ENCODE measurements at regions not wholly inside any gene's neighbourhood (a gene's known extent, or its start where the extent isn't known, plus 50 kb on each side); places are given as distances from the start of the nearest gene placed in this dataset.

GRCh38 chr10:125392154-125392553, 231.8 kb upstream of the CTBP2 start:
- no peaks in the 10 kb centered on the region for H3K36me3 ChIP-seq (replicated peaks in 1 of 2; ENCODE audit: control insufficient read depth in 1 of 2, insufficient read depth in 2 of 2, low read length in 1 of 2)
- no peak overlapping the region for H3K27ac ChIP-seq (ENCODE audit: low read depth in 2 of 2, low read length in 1 of 2)
- no peaks in the 10 kb centered on the region for H3F3A ChIP-seq (replicated peaks; ENCODE audit: insufficient read depth)
- TF ChIP-seq TCF12 (IDR thresholded peaks at IDR 0.05) (no peak), EP300 (IDR thresholded peaks at IDR 0.05; ENCODE audit: borderline replicate concordance in 1 of 2, low read depth in 1 of 2, low read length in 1 of 2) (no peak), REST (IDR thresholded peaks at IDR 0.05; ENCODE audit: low read depth, low read length) (no peak), SIN3A (IDR thresholded peaks at IDR 0.05; ENCODE audit: borderline replicate concordance, low read depth, low read length) (no peak), SMC3 (IDR thresholded peaks at IDR 0.05; ENCODE audit: low read depth, low read length) (no peak)
- TF ChIP-seq, protein P1, sequence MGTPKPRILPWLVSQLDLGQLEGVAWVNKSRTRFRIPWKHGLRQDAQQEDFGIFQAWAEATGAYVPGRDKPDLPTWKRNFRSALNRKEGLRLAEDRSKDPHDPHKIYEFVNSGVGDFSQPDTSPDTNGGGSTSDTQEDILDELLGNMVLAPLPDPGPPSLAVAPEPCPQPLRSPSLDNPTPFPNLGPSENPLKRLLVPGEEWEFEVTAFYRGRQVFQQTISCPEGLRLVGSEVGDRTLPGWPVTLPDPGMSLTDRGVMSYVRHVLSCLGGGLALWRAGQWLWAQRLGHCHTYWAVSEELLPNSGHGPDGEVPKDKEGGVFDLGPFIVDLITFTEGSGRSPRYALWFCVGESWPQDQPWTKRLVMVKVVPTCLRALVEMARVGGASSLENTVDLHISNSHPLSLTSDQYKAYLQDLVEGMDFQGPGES (IDR thresholded peaks at IDR 0.05; ENCODE audit: low read depth, low read length) = no peak
- TF ChIP-seq, protein P2, sequence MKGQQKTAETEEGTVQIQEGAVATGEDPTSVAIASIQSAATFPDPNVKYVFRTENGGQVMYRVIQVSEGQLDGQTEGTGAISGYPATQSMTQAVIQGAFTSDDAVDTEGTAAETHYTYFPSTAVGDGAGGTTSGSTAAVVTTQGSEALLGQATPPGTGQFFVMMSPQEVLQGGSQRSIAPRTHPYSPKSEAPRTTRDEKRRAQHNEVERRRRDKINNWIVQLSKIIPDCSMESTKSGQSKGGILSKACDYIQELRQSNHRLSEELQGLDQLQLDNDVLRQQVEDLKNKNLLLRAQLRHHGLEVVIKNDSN (IDR thresholded peaks at IDR 0.05; ENCODE audit: borderline replicate concordance, low read depth) = no peak
- TF ChIP-seq, protein P3, sequence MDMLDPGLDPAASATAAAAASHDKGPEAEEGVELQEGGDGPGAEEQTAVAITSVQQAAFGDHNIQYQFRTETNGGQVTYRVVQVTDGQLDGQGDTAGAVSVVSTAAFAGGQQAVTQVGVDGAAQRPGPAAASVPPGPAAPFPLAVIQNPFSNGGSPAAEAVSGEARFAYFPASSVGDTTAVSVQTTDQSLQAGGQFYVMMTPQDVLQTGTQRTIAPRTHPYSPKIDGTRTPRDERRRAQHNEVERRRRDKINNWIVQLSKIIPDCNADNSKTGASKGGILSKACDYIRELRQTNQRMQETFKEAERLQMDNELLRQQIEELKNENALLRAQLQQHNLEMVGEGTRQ (IDR thresholded peaks at IDR 0.05; ENCODE audit: borderline replicate concordance, low read depth, low read length) = no peak
- TF ChIP-seq, protein P4, sequence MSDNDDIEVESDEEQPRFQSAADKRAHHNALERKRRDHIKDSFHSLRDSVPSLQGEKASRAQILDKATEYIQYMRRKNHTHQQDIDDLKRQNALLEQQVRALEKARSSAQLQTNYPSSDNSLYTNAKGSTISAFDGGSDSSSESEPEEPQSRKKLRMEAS (IDR thresholded peaks at IDR 0.05; ENCODE audit: low read depth) = no peak
- H3K4me3 ChIP-seq (ENCODE audit: low read depth in 2 of 2, low read length in 1 of 2) = no peak overlapping the region
- H3K9me3 ChIP-seq = no peaks in the 10 kb centered on the region
- H3K79me2 ChIP-seq (ENCODE audit: insufficient read depth) = no peaks in the 10 kb centered on the region
- 39% methylated on average over 3 of the region's 3 CpGs for WGBS (ENCODE audit: low lambda C conversion rate)
- no peak overlapping the region for H3K9ac ChIP-seq
- no peaks in the 10 kb centered on the region for H3K4me1 ChIP-seq (ENCODE audit: control insufficient read depth in 1 of 2, insufficient read depth in 2 of 2, low read depth in 1 of 2, low read length in 1 of 2)
- H4K20me1 ChIP-seq (ENCODE audit: insufficient read depth) = no peaks in the 10 kb centered on the region
- CTCF ChIA-PET = interaction anchor here (1.0 kb wide), 1 partner anchor 26 kb away, joined by 3 read pairs; no protein-coding TSS in a partner anchor
- POLR2A ChIA-PET = no interaction called here
- no peak overlapping the region for H2AFZ ChIP-seq (ENCODE audit: low read depth)
- no peak overlapping the region for H3K4me2 ChIP-seq
- no peaks in the 10 kb centered on the region for H3K9me2 ChIP-seq
- no peaks in the 10 kb centered on the region for H3K27me3 ChIP-seq (ENCODE audit: insufficient read depth)
- no peak for DNase-seq

GRCh38 chr10:125389648-125390047, 229.3 kb upstream of the CTBP2 start:
- Histone ChIP-seq H3K4me3 (ENCODE audit: low read depth in 2 of 2, low read length in 1 of 2) (no peak overlapping the region), H2AFZ (ENCODE audit: low read depth) (no peak overlapping the region), H3K36me3 (replicated peaks in 1 of 2; ENCODE audit: control insufficient read depth in 1 of 2, insufficient read depth in 2 of 2, low read length in 1 of 2) (no peaks in the 10 kb centered on the region), H3K4me2 (no peak overlapping the region), H3K27ac (ENCODE audit: low read depth in 2 of 2, low read length in 1 of 2) (no peak overlapping the region), H3K9me2 (no peaks in the 10 kb centered on the region), H3K9ac (no peak overlapping the region), H4K20me1 (ENCODE audit: insufficient read depth) (no peaks in the 10 kb centered on the region), H3K4me1 (ENCODE audit: control insufficient read depth in 1 of 2, insufficient read depth in 2 of 2, low read depth in 1 of 2, low read length in 1 of 2) (no peaks in the 10 kb centered on the region), H3K79me2 (ENCODE audit: insufficient read depth) (no peaks in the 10 kb centered on the region), H3K27me3 (ENCODE audit: insufficient read depth) (no peaks in the 10 kb centered on the region), H3K9me3 (no peaks in the 10 kb centered on the region), H3F3A (replicated peaks; ENCODE audit: insufficient read depth) (no peaks in the 10 kb centered on the region)
- CTCF ChIA-PET = no interaction called here
- 13% methylated on average over 1 of the region's 1 CpG for WGBS (ENCODE audit: low lambda C conversion rate)
- POLR2A ChIA-PET = no interaction called here
- DNase-seq = no peak
- no peak for TF ChIP-seq YY1 (IDR thresholded peaks at IDR 0.05; ENCODE audit: low read depth)
- no peak for TF ChIP-seq GABPA (IDR thresholded peaks at IDR 0.05; ENCODE audit: low read depth)
- no peak for TF ChIP-seq RFX5 (IDR thresholded peaks at IDR 0.05; ENCODE audit: low read length)
- no peak for TF ChIP-seq CHD2 (IDR thresholded peaks at IDR 0.05; ENCODE audit: low read length, partially characterized antibody)
- no peak for TF ChIP-seq NFIC (IDR thresholded peaks at IDR 0.05; ENCODE audit: borderline replicate concordance)
- TF ChIP-seq, protein P5, sequence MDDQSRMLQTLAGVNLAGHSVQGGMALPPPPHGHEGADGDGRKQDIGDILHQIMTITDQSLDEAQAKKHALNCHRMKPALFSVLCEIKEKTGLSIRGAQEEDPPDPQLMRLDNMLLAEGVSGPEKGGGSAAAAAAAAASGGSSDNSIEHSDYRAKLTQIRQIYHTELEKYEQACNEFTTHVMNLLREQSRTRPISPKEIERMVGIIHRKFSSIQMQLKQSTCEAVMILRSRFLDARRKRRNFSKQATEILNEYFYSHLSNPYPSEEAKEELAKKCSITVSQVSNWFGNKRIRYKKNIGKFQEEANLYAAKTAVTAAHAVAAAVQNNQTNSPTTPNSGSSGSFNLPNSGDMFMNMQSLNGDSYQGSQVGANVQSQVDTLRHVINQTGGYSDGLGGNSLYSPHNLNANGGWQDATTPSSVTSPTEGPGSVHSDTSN (IDR thresholded peaks at IDR 0.05) = no peak
- TF ChIP-seq GATA2 (CRISPR knock-in tag; IDR thresholded peaks at IDR 0.05) = no peak
- TF ChIP-seq REST (IDR thresholded peaks at IDR 0.05; ENCODE audit: low read depth, low read length) = no peak

Data from SK-N-SH (cell line).